Inferior parietal cortex (tissue), 1 donor: ENCODE measurements at regions not wholly inside any gene's neighbourhood (a gene's known extent, or its start where the extent isn't known, plus 50 kb on each side); places are given as distances from the start of the nearest gene placed in this dataset.

Source experiments
- DNase-seq: peaks from one replicate; pipeline ENCODE4 v3.0.0-alpha.2; 2016; ENCODE audit errors: extremely low spot score

- DNase-seq: peak; percentile 21
Observed at GRCh38 chr13:40114305-40114896, 458.9 kb downstream of the COG6 start.

GRCh38 chr13:40115426-40115825 is 460.0 kb downstream of the COG6 start:
- DNase-seq: peak; percentile 6

- no peak for DNase-seq
Observed at GRCh38 chr13:40116008-40116407, 460.5 kb downstream of the COG6 start.

GRCh38 chr13:40118337-40118736 is 462.9 kb downstream of the COG6 start:
- no peak for DNase-seq

GRCh38 chr13:40119852-40120251 is 464.4 kb downstream of the COG6 start:
- no peak for DNase-seq

- DNase-seq: no peak
Observed at GRCh38 chr13:40120288-40120687, 464.8 kb downstream of the COG6 start.

GRCh38 chr13:40120781-40121180 is 465.3 kb downstream of the COG6 start:
- DNase-seq: no peak

DNA sequence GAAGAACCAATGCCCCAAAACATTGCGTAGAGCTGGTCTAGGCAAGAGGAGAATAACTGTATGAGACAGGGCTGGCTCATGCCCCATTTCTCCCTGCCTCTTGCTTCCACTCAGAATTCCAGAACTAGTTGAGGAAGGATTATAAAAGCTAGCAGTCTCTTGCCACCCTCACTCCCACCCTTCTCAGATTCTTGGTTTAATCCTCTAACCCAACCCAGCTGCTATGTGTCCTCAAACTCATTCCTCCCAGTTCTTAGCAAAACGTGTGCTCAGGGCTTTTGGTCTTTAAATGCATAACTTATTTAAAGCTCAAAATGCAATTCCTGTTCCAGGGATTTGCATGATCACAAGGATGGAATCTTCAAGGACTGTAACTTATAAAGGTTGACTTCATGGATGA is 466.3 kb downstream of the COG6 start:
- DNase-seq: no peak

DNA sequence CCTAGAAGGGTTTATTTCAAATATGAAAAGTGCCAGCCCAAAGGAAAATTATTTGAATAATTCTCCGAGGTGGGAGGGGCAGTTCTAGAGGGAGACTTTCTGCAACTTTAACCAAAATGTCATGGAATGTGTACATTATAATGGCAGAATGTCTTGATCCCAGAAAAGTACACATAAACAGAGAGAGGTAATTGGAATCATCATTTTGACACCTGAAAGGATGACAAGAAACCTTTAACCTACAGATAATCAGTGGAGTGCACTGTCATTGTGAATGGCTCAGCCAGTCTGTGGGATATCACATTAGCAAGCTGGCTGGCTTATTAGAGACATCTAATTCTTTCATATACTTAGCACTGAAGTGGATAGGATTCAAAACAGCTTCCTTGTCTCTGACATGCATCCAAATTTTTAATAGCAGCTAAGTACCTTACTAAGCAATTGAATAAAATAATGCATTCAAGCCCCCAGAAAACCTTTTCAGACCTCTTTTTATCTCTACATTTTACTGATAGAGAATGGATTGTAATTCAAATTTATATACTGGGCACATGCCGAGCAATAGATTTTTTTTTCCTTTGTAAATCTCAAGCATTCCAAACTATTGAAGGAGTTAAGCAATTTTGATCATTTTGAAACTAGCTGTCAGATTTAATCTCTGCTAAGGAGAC is 468.6 kb downstream of the COG6 start:
- DNase-seq: no peak

DNA sequence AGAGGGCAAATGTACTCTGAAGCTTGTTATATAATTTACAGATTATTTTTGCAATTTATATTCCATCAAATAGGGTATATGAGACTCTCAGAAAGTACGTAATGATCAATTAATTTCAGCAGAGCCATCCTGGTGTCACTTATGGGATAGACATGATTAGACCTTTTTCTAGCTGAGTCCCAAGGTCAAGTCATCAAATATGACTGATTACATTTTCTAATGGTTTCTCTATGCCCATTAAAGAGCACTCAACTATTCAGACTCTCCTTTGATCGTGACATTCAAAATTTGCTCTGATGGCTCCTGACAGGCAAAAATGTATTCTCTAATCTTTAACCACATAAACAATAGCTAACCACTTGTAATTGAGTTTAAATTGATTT is 469.2 kb downstream of the COG6 start:
- no peak for DNase-seq

DNA sequence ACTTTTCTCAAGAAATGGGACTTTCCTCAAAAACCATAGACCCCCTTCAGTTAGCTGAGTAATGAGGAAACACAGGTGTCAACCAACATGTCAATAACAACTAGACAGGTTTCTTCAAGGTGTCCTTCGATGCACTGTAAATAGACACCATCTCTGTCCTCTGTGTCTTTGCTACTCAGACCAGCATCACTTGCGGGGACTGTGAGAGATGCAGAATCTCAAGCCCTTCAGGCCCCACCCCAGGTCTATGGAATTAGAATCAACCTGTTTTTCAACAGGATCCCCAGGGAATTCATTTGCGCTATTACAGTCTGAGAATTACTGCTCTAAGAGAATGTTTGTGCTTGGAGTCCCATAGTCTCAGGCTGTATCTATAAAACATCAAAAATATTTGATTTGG is 469.9 kb downstream of the COG6 start:
- no peak for DNase-seq

DNA sequence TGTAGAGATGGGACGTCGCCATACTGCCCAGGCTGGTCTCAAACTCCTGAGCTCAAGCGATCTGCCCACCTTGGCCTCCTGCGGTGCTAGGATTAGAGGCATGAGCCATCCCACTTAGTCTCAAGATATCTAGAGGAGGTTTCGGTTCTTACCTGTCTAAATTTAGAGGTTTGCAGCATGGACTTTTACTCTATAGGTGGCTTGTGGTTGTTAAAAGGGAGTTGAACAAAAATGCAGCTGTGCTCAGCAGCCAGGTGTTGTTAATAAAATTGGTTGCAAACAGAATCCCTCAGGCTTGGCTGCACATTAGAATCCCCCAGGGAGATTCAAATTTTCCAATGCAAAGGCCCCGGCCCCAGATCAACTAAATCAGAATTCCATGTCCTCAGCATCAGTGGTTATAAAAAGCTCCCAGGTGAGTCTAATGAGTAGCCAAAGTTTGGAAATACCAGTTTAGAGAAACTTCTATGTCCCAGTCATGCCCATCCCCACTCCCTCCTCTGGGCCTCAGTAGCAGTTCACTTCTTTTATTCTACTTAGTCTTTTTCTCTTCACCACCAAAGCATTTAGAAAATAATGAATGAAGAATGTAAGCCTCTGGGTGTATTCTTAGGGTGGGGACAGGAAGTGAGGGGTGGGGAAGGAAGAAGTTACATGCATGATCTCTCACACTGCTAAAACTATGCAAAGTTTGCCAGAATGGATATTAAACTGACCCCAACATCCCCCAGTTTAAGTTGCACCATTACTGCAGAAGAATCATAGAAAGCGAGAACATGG is 471.0 kb downstream of the COG6 start:
- DNase-seq: no peak

DNA sequence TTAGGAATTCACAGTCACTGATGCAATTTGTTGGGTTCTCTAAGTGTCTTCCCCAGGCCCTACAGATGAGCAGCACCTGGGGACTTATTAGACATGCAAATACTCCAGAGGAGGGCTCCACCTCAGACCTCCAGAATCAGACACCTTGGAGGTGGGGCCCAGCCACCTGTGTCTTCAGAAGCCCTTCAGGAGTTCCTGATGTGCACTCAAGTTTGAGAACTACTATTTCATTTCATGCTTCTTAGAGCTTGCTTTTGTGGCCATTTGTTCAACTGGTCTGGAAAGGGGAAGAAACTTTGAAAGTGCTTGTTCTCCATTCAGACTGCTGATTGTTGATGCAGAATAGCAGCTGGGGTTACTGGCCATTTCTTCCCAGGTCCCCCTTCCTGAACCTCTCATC is 472.0 kb downstream of the COG6 start:
- DNase-seq: no peak

GRCh38 chr13:40127925-40128324 is 472.5 kb downstream of the COG6 start:
- DNase-seq: no peak

DNA sequence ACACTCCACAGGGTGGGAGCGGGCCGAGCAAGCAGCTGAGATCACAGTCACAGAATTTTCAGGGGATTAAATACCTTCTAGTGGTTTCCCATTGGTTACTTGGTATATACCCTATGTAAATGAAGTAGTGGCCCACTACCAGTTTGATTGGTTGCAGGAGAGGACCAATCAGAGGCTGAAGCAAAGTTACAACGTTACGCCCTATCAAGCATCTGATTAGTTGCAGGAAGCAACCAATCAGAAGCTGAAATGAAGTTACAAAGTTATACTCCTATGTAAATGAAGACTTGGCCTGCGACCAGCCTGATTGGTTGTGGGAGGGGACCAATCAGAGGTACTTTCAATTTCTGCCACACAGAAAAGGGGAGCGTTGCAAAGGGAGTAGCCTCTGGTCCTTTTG is 474.0 kb downstream of the COG6 start:
- no peak for DNase-seq

DNA sequence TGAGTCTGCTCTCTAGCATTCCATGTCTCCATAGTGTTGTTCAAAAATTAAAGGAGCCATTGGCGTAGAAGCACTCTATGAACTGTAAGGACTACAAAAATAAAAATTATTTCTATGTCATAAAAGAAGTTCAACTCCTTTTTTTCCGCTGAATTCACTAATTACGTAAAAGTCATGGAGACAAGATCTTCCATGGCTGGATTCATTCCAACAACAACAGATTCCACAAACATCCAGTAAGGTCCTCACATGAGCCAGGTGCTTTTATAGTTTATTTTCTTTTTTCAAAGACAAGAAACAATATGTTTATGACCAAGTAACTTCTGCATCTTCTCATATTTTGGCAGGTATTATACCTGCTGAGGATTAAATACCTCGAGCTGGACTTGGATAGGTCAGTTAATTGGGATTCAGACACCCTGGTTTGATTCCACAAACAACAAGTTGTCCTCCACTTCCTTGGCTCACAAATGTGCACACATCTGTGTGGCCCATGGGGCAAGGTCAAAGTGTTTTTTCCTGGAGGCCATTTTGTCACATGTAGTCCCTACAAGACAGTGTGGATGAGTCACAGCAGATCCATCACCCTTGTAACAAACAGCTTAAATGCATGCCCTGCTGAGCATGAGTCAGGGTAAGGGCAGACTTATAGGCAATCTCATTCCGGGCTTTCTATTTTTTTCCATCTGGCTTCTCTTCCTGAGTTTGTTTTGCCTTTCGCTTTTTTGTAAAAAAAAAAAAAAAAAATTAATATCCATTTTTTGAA is 475.6 kb downstream of the COG6 start:
- no peak for DNase-seq

DNA sequence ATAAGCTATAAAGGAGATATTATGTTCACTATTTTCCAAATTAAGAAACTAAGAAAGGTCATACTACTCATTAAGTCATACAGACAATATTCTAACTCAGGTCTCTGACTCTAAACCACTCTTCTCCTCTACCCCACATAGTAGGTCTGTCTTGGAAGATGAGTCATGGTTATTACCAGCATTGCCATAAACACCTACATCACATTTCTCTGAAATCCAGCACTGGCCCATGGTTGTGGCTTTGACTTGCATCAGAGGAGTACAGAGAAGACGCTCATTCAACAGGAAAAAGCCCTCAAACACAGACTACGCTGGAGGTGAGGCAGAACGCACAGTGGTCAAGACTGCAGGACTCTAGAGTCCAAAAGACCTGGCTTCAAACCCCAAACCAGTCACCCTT is 476.8 kb downstream of the COG6 start:
- no peak for DNase-seq

DNA sequence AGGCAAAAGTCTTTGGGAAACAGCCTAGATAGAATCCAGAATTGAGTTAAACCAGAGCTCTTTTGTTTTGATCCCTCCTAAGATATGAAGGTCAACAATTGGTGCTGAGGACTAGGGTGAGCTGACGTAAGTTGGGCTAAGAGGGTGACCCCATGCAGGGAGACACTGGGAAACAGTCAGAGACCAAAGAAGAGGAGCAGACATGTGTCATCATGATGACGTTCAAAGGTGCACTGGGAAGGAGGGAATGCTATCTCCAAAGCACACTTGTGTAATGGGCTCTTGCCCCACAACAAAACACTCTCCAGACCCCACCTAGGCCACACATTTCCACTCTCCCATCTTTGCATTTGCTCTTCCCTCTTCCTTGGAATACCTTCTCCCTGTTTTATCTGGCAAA is 481.4 kb downstream of the COG6 start:
- DNase-seq: no peak

DNA sequence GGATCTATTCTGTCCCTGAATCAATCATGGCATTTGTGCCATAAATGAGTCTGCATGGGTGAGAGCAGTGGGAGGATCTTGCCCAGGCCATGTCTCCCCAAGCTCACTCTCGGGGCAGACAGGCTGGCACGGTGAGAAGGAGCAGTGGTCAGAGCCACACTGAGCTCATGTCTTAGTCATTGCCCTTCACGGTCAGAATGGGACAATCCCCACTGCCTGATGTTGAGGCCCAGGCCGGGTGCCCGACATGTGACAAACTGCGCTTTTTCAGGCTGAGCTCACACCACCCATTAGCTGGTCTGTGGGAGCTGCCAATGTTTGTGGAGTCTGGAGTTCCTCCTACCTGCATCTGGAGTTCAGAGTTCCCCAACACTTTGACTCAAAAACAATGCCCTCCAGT is 481.9 kb downstream of the COG6 start:
- no peak for DNase-seq

DNA sequence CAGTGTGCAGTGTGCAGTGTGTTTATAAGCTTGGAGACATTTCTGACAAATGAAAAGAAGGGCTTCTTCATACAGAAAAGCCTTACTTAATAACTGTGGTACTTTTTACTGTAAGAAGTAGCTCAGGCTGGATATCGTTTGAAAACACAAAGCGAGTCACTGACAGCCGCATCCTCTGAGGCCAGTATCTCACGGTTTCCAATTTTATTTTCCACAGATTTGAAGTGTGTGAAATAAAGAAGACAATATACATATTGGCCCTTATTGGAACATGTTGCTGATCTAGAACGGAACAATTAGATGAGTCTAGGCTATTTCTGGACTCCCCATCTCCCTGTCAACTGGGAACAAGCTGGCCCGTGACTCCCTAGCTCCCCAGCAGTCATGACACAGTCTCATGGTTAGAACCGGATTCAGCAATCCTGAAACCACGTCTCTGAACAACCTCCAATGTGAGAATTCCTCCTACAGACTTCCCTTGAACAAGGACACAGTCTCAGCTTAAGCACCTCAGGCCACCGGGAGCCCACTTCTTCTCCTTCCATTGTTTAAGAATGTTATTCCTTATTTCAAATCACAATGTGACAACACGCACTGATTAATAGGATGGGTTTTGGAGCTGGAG is 484.5 kb downstream of the COG6 start:
- no peak for DNase-seq

DNA sequence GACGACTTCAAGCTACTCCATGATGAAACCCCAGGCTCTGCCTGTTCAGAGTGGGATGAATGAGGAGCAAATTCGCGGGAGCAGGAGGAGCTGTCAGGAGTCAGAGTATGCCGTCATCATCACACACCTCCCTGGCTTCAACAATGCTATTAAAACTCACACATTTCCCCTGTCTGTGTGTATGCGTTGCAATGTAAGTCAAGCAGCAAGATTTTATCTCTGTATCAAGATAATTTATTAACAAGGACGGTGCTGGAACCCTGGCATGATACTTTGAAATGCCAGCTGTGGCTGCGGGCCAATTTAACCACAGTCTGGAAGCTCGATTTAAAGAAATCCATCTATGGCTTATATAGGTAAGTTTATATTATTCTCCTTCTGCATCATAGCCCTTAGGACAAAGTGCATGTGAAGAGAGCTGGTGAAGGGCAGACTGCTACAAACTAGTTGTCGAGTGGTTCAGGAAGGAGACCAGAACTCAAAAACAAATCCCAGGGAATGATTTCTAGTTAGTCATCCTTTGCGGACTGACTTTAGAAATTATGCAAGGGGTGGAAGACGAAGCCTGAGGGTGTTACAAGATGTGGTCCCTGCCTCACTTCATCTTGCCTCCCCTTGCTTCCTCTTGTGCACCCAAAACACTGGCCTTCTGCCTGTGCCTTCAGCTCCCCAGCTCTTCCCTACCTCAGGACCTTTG is 486.5 kb downstream of the COG6 start:
- DNase-seq: no peak
